ENCODE measurements at regions not wholly inside any gene's neighbourhood (a gene's known extent, or its start where the extent isn't known, plus 50 kb on each side); places are given as distances from the start of the nearest gene placed in this dataset.
"Not testable (repeated sequence)": the region's sequence is repeated elsewhere in the genome, so short reads cannot be mapped to it uniquely, and the experiment has no call there.

DNA sequence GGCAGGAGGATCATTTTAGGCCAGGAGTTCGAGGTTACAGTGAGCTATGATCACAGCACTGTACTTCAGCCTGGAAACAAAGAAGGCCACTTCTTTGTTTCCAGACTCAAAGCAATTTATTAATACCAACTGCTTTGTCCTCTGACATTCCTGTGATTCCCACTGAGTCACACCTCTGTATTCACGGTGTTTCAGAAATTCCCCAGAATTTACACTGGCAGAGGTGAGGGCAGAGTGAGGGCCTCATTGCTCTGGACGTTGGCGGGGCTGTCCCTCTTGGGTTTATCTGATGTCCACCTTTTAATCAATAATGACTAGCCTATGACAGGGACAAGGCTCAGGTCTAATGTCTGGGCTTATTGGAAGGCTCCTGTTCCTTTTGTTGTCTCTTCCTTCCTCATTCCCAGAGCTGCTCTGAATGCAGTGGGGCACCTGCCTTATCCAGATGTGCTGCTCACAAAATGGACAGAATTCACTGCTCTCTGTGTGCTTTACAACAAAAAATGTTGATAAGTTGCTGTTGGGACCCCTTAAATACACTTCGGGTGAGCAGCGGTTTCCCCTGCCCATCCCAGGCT, 160.1 kb downstream of the BCL2L11 start:
- H4K8ac ChIP-seq (ENCODE audit: low read depth, low read length) = not testable (repeated sequence)
- no CpG with 5 or more reads among the region's 6 CpGs for WGBS (ENCODE audit: extremely low coverage, insufficient coverage, low lambda C conversion rate)

DNA sequence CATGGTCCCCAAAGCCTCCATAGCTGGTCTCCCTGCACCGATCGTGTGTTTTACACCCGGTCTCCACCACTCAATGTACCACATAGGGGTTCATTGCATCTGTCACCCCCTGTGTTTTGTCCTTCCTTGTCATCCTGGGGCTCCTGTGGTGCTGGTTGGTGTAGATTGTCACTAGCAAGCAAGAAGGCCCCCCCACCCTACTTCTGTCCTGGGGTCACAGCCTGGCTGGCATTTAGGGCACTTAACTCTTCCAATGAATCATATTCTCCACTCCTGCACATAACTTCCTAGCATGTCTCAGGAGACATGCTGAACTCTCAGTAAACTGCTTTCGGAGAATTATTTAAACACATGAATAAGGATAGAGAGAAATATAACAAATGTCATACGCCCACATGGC, 161.4 kb downstream of the BCL2L11 start:
- H3K56ac ChIP-seq (ENCODE audit: low read length); H3K79me1 ChIP-seq (ENCODE audit: low read length); H2BK5ac ChIP-seq (ENCODE audit: low read length); DNase-seq; H3K4me2 ChIP-seq (ENCODE audit: low read length); H4K5ac ChIP-seq (ENCODE audit: low read length); H3K27ac ChIP-seq (ENCODE audit: low read depth, low read length); H2BK120ac ChIP-seq (ENCODE audit: low read depth, low read length); H3K79me2 ChIP-seq (ENCODE audit: control insufficient read depth, insufficient read depth, low read length); H2AK5ac ChIP-seq (ENCODE audit: low read length); H3K9ac ChIP-seq (ENCODE audit: low read length); H4K8ac ChIP-seq (ENCODE audit: low read depth, low read length); H3K18ac ChIP-seq (ENCODE audit: low read length); H3K23ac ChIP-seq (ENCODE audit: low read length); H3K36me3 ChIP-seq (ENCODE audit: control insufficient read depth, insufficient read depth, low read length); H3K4me1 ChIP-seq (ENCODE audit: control insufficient read depth, low read depth, low read length); H2BK15ac ChIP-seq (replicated peaks; ENCODE audit: low read depth); H3K4ac ChIP-seq (ENCODE audit: low read depth, low read length); H3K27me3 ChIP-seq (ENCODE audit: insufficient read depth, low read length, poor library complexity); H3K4me3 ChIP-seq (ENCODE audit: low read length): not testable (repeated sequence)
- no CpG with 5 or more reads among the region's 5 CpGs for WGBS (ENCODE audit: extremely low coverage, insufficient coverage, low lambda C conversion rate)

More for the DNA sequence above, 160.1 kb downstream of the BCL2L11 start:
- H3K4me3 ChIP-seq (ENCODE audit: low read length); H2AK5ac ChIP-seq (ENCODE audit: low read length); H3K9ac ChIP-seq (ENCODE audit: low read length); H3K56ac ChIP-seq (ENCODE audit: low read length); H3K4ac ChIP-seq (ENCODE audit: low read depth, low read length); H3K4me1 ChIP-seq (ENCODE audit: control insufficient read depth, low read depth, low read length); H3K36me3 ChIP-seq (ENCODE audit: control insufficient read depth, insufficient read depth, low read length); H2BK120ac ChIP-seq (ENCODE audit: low read depth, low read length); H3K18ac ChIP-seq (ENCODE audit: low read length); H3K79me2 ChIP-seq (ENCODE audit: control insufficient read depth, insufficient read depth, low read length); DNase-seq; H2BK5ac ChIP-seq (ENCODE audit: low read length); H3K23ac ChIP-seq (ENCODE audit: low read length); H2BK15ac ChIP-seq (replicated peaks; ENCODE audit: low read depth); H3K79me1 ChIP-seq (ENCODE audit: low read length); H4K5ac ChIP-seq (ENCODE audit: low read length); H3K4me2 ChIP-seq (ENCODE audit: low read length); H3K27me3 ChIP-seq (ENCODE audit: insufficient read depth, low read length, poor library complexity); H3K27ac ChIP-seq (ENCODE audit: low read depth, low read length): not testable (repeated sequence)

DNA sequence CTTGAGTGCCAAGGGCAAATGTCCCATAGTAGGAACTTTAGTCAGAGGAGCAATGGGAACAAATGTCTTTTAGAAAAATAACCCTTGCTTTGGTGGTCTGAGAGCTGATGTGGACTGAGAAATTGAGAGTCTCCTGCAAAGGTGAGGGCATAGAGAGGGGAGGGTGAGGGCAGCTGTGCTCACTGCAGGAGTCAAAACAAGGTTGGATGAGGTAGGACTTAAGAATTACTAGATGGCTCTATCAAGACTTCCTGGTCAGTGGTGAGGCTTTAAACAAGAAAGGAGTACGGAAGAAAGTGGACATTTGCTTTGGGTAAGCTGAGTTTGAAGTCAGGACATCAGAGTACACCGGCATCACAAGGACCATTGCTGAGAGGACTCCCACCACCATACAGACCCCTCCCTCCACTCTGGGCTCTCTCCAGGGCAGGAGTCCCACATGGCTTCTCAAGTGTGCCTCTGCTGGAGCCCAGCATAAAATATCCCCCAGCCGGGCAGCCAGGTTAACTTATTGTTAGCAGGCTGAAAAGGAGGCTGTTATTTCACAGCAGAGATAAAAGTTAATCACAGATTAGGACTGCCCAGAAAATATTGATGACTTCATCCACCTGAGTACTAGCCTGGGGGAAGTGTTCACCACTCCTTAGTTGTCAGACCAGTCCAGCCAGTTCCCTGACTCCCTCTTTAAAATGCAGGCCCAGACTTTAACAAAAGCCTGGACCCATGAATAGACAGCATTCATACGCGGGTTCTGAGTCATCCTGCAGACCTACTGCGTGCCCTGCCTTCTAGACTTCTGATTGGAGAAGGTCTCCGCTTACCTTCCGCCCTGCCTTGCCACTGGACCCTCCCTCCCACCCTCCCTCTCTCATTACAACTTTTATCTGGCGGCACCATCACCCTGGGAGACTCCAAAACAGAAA, 167.2 kb downstream of the BCL2L11 start:
- H4K5ac ChIP-seq (ENCODE audit: low read length); H3K27ac ChIP-seq (ENCODE audit: low read depth, low read length): not testable (repeated sequence)
- WGBS (ENCODE audit: extremely low coverage, insufficient coverage, low lambda C conversion rate) = no CpG with 5 or more reads among the region's 9 CpGs

DNA sequence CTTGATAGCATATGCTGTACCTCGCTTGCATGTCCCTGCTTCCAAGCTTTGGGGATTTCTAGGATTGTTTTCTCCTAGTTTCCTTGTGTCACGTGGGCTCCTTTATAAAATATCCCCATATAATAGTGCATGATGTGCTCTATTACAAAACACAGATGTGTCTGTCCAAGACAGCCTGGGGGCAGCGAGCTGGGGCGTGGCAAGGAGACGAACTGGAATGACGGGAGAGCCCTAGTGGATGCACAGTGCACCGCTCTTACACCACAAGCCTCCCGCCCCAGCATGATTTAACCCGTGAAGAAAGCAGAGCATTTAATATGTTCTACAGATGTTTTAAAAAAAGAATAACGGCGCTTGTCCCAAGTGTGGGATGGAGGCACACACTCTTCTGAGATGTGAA, 169.7 kb downstream of the BCL2L11 start:
- not testable (repeated sequence) for H3K4ac ChIP-seq (ENCODE audit: low read depth, low read length); H3K4me3 ChIP-seq (ENCODE audit: low read length); H2BK120ac ChIP-seq (ENCODE audit: low read depth, low read length); H3K27ac ChIP-seq (ENCODE audit: low read depth, low read length); H3K79me1 ChIP-seq (ENCODE audit: low read length); H3K23ac ChIP-seq (ENCODE audit: low read length); H3K27me3 ChIP-seq (ENCODE audit: insufficient read depth, low read length, poor library complexity); H3K4me2 ChIP-seq (ENCODE audit: low read length); H2BK5ac ChIP-seq (ENCODE audit: low read length); H3K4me1 ChIP-seq (ENCODE audit: control insufficient read depth, low read depth, low read length); H3K36me3 ChIP-seq (ENCODE audit: control insufficient read depth, insufficient read depth, low read length); H3K9ac ChIP-seq (ENCODE audit: low read length); H2BK15ac ChIP-seq (replicated peaks; ENCODE audit: low read depth); H3K79me2 ChIP-seq (ENCODE audit: control insufficient read depth, insufficient read depth, low read length); H2AK5ac ChIP-seq (ENCODE audit: low read length); DNase-seq; H3K56ac ChIP-seq (ENCODE audit: low read length); H4K8ac ChIP-seq (ENCODE audit: low read depth, low read length); H4K5ac ChIP-seq (ENCODE audit: low read length); H3K18ac ChIP-seq (ENCODE audit: low read length)
- no CpG with 5 or more reads among the region's 11 CpGs for WGBS (ENCODE audit: extremely low coverage, insufficient coverage, low lambda C conversion rate)

More for the DNA sequence above, 167.2 kb downstream of the BCL2L11 start:
- not testable (repeated sequence) for H3K4me3 ChIP-seq (ENCODE audit: low read length); H3K79me1 ChIP-seq (ENCODE audit: low read length); H3K79me2 ChIP-seq (ENCODE audit: control insufficient read depth, insufficient read depth, low read length); H3K56ac ChIP-seq (ENCODE audit: low read length); H3K4me1 ChIP-seq (ENCODE audit: control insufficient read depth, low read depth, low read length); H2BK5ac ChIP-seq (ENCODE audit: low read length); H3K4me2 ChIP-seq (ENCODE audit: low read length); H2AK5ac ChIP-seq (ENCODE audit: low read length); H3K27me3 ChIP-seq (ENCODE audit: insufficient read depth, low read length, poor library complexity); H2BK15ac ChIP-seq (replicated peaks; ENCODE audit: low read depth); H3K23ac ChIP-seq (ENCODE audit: low read length); H3K18ac ChIP-seq (ENCODE audit: low read length); H3K4ac ChIP-seq (ENCODE audit: low read depth, low read length); H2BK120ac ChIP-seq (ENCODE audit: low read depth, low read length); H3K9ac ChIP-seq (ENCODE audit: low read length); H4K8ac ChIP-seq (ENCODE audit: low read depth, low read length); H3K36me3 ChIP-seq (ENCODE audit: control insufficient read depth, insufficient read depth, low read length)
- DNase-seq = peak; percentile 88

DNA sequence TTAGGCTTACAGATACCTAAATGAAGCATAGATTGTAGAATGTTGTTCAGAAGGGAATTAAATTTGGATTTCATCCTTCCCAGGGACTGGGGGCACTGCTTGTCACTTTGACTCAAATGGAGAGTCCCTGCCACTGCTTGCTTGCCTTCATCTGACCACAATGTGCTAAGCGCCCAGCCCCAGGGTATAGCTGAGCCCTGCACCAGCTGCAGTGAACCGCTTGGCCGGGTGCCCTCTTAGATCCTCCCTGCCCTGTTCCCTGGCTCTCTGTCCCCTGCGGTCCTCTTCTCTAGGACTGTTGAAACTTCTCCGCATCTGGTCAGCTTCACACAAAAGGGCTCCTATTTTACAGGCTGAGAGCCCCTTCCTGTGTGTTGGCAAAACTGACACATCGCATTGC, 170.9 kb downstream of the BCL2L11 start:
- not testable (repeated sequence) for H3K36me3 ChIP-seq (ENCODE audit: control insufficient read depth, insufficient read depth, low read length); H3K4me2 ChIP-seq (ENCODE audit: low read length); H2BK5ac ChIP-seq (ENCODE audit: low read length); H3K79me1 ChIP-seq (ENCODE audit: low read length); H3K56ac ChIP-seq (ENCODE audit: low read length); H3K4me1 ChIP-seq (ENCODE audit: control insufficient read depth, low read depth, low read length); H3K4me3 ChIP-seq (ENCODE audit: low read length); H3K23ac ChIP-seq (ENCODE audit: low read length); DNase-seq; H2BK15ac ChIP-seq (replicated peaks; ENCODE audit: low read depth); H3K4ac ChIP-seq (ENCODE audit: low read depth, low read length); H3K27ac ChIP-seq (ENCODE audit: low read depth, low read length); H3K18ac ChIP-seq (ENCODE audit: low read length); H3K79me2 ChIP-seq (ENCODE audit: control insufficient read depth, insufficient read depth, low read length); H2BK120ac ChIP-seq (ENCODE audit: low read depth, low read length); H2AK5ac ChIP-seq (ENCODE audit: low read length); H4K8ac ChIP-seq (ENCODE audit: low read depth, low read length); H4K5ac ChIP-seq (ENCODE audit: low read length); H3K9ac ChIP-seq (ENCODE audit: low read length); H3K27me3 ChIP-seq (ENCODE audit: insufficient read depth, low read length, poor library complexity)
- WGBS (ENCODE audit: extremely low coverage, insufficient coverage, low lambda C conversion rate) = no CpG with 5 or more reads among the region's 6 CpGs
